CD4-positive, CD25-positive, alpha-beta regulatory T cell (primary cell): ENCODE measurements at regions not wholly inside any gene's neighbourhood (a gene's known extent, or its start where the extent isn't known, plus 50 kb on each side); places are given as distances from the start of the nearest gene placed in this dataset.
"Not testable (repeated sequence)": the region's sequence is repeated elsewhere in the genome, so short reads cannot be mapped to it uniquely, and the experiment has no call there.

ENCODE experiments used
- ATAC-seq, 2 donors: fragments of 150-1000 bp; cut with Tn5 transposase; one replicate each; pipeline ENCODE4 v1.10.0; 2021; ENCODE audit warnings: low read depth in 2 of 2, moderate number of reproducible peaks in 2 of 2, moderate library complexity in 1 of 2
- DNase-seq, 3 donors: peaks; one replicate each; pipeline versions ENCODE4 v3.0.0 to v3.0.0-alpha.2; 2012 to 2022; ENCODE audit warnings: mixed read lengths in 1 of 3
- H3K27ac ChIP-seq: one replicate; pipeline ENCODE4 v1.7.0; 2013; ENCODE audit warnings: mild to moderate bottlenecking, low read length; ENCODE audit not compliant: insufficient read depth, poor library complexity, severe bottlenecking
- H3K27me3 ChIP-seq: one replicate; pipeline ENCODE4 v1.7.0; 2013; ENCODE audit warnings: low read length; ENCODE audit not compliant: control insufficient read depth, insufficient read depth
- H3K36me3 ChIP-seq: one replicate; pipeline ENCODE4 v1.7.0; 2013; ENCODE audit warnings: mild to moderate bottlenecking, low read length, moderate library complexity; ENCODE audit not compliant: control insufficient read depth, insufficient read depth
- H3K4me1 ChIP-seq: 2 replicates; pipeline ENCODE4 v1.7.0; 2013; ENCODE audit warnings: mild to moderate bottlenecking, low read length; ENCODE audit not compliant: insufficient read depth, control insufficient read depth, poor library complexity, severe bottlenecking
- H3K4me3 ChIP-seq: one replicate; pipeline ENCODE4 v1.7.0; 2013; ENCODE audit warnings: low read depth, mild to moderate bottlenecking, low read length, moderate library complexity
- H3K9me3 ChIP-seq, 2 experiments: 1 replicate in 1 of 2; 2 replicates in 1 of 2; pipeline ENCODE4 v1.7.0; 2013; ENCODE audit warnings: low read length in 2 of 2, mild to moderate bottlenecking in 1 of 2, moderate library complexity in 1 of 2; ENCODE audit not compliant: control insufficient read depth in 2 of 2
- H3K27ac Mint-ChIP-seq, 3 donors: one replicate each; pipeline ENCODE4 v1.8.0; 2020 to 2022; ENCODE audit warnings: mild to moderate bottlenecking in 3 of 3, mixed read lengths in 3 of 3, moderate library complexity in 2 of 3
- H3K27me3 Mint-ChIP-seq: one replicate; pipeline ENCODE4 v1.8.0; 2022; ENCODE audit warnings: mild to moderate bottlenecking, mixed read lengths
- H3K36me3 Mint-ChIP-seq: one replicate; pipeline ENCODE4 v1.8.0; 2020; ENCODE audit warnings: mixed read lengths
- H3K4me1 Mint-ChIP-seq, 4 donors: one replicate each; pipeline ENCODE4 v1.8.0; 2020 to 2022; ENCODE audit warnings: mixed read lengths in 4 of 4, mild to moderate bottlenecking in 1 of 4
- H3K4me3 Mint-ChIP-seq, 4 donors: one replicate each; pipeline ENCODE4 v1.8.0; 2020 to 2022; ENCODE audit warnings: mild to moderate bottlenecking in 4 of 4, mixed read lengths in 4 of 4, moderate library complexity in 3 of 4
- H3K9me3 Mint-ChIP-seq, 7 donors: one replicate each; pipeline ENCODE4 v1.8.0; 2020 to 2022; ENCODE audit warnings: mixed read lengths in 7 of 7, mild to moderate bottlenecking in 3 of 7, moderate library complexity in 2 of 7

DNA sequence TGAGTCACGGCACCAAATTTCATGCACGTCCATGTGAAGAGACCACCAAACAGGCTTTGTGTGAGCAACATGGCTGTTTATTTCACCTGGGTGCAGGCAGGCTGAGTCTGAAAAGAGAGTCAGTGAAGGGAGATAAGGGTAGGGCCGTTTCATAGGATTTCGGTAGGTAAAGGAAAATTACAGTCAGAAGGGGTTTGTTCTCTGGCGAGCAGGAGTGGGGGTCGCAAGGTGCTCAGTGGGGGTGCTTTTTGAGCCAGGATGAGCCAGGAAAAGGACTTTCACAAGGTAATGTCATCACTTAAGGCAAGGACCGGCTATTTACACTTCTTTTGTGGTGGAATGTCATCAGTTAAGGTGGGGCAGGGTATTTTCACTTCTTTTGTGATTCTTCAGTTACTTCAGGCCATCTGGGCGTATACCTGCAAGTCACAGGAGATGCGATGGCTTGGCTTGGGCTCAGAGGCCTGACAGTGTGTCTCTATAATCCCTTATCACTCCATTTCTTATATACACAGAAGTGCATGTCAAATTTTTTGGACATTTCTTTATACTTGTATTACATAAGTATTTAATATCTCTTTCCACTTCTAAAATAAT lies 870.3 kb downstream of the TBL1XR1 start:
- H3K27ac Mint-ChIP-seq, DNase-seq, H3K36me3 ChIP-seq, H3K27ac ChIP-seq, H3K4me3 ChIP-seq, H3K4me3 Mint-ChIP-seq, H3K9me3 ChIP-seq, ATAC-seq, H3K27me3 Mint-ChIP-seq, H3K36me3 Mint-ChIP-seq, H3K27me3 ChIP-seq, H3K4me1 ChIP-seq, H3K4me1 Mint-ChIP-seq: not testable (repeated sequence)
- peaks cover 4 to 11% (median 4%) of the 10 kb centered on the region in 7 donors for H3K9me3 Mint-ChIP-seq

DNA sequence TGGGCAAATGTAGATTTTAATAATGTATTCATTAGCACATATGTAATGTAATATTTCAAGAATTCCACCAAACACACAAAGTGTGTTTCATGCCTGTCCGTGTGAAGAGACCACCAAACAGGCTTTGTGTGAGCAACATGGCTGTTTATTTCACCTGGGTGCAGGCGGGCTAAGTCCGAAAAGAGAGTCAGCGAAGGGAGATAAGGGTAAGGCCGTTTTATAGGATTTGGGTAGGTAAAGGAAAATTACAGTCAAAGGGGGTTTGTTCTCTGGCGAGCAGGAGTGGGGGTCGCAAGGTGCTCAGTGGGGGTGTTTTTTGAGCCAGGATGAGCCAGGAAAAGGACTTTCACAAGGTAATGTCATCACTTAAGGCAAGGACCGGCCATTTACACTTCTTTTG lies 875.8 kb downstream of the TBL1XR1 start:
- H3K27me3 Mint-ChIP-seq, H3K27me3 ChIP-seq, H3K27ac Mint-ChIP-seq, H3K4me1 Mint-ChIP-seq, ATAC-seq, DNase-seq, H3K4me1 ChIP-seq, H3K27ac ChIP-seq, H3K9me3 ChIP-seq, H3K4me3 ChIP-seq, H3K36me3 Mint-ChIP-seq, H3K36me3 ChIP-seq, H3K4me3 Mint-ChIP-seq: not testable (repeated sequence)
- peaks cover 4 to 13% (median 9%) of the 10 kb centered on the region in 7 donors for H3K9me3 Mint-ChIP-seq

DNA sequence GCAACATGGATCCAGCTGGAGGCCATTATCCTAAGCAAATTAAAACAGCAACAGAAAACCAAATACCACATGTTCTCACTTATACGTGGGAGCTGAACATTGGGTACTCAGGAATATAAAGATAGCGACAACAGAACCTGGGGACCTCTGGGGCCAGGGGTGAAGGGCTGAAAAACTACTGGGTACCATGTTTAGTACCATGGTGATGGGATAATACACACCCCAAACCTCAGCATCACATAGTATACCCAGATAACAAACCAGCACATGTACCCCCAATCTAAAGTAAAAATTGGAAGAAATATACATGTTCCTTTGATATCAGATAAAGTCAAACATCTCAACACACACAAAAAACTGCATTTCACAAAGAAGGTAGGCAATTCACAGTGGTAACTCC lies 876.2 kb downstream of the TBL1XR1 start:
- Mint-ChIP-seq H3K27ac (peak overlapping the region in 1 of 3 donors; percentile 32), H3K4me3 (no peak overlapping the region), H3K4me1 (no peaks in the 10 kb centered on the region), H3K9me3 (peaks cover 4 to 13% (median 9%) of the 10 kb centered on the region in 7 donors), H3K36me3 (no peaks in the 10 kb centered on the region), H3K27me3 (no peaks in the 10 kb centered on the region)
- Histone ChIP-seq H3K36me3 (no peaks in the 10 kb centered on the region), H3K4me1 (no peaks in the 10 kb centered on the region), H3K27ac (no peak overlapping the region), H3K27me3 (no peaks in the 10 kb centered on the region), H3K4me3 (no peak overlapping the region), H3K9me3 (no peaks in the 10 kb centered on the region)
- ATAC-seq (no peak), DNase-seq (no peak)

DNA sequence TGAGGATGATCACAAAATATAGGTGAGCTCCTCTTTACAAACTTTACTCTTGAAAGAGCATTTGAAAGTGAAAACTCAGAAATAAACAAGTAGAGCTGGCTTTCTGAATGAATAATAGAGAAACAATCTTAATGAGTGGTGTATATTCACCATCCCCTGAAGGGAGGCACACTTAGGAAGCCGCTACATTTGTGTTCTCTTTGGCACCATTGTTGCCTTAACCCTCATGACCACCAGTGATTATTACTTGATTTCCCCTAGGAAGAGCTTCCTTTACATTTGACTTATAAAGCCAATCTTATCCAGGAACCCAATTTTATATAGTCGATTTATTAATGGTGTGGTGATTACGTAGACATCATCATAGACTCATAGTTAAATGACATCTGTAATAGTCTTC lies 883.9 kb downstream of the TBL1XR1 start:
- no peaks in the 10 kb centered on the region for H3K4me1 ChIP-seq
- ATAC-seq (no peak), DNase-seq (no peak)
- H3K36me3 ChIP-seq, result no peaks in the 10 kb centered on the region
- Mint-ChIP-seq H3K9me3 (peaks cover 0 to 5% (median 2%) of the 10 kb centered on the region in 7 donors), H3K4me3 (no peak overlapping the region), H3K27me3 (no peaks in the 10 kb centered on the region), H3K4me1 (no peaks in the 10 kb centered on the region), H3K36me3 (no peaks in the 10 kb centered on the region), H3K27ac (no peak overlapping the region)
- no peaks in the 10 kb centered on the region for H3K27me3 ChIP-seq
- no peak overlapping the region for H3K27ac ChIP-seq
- no peak overlapping the region for H3K4me3 ChIP-seq
- H3K9me3 ChIP-seq, result no peaks in the 10 kb centered on the region

DNA sequence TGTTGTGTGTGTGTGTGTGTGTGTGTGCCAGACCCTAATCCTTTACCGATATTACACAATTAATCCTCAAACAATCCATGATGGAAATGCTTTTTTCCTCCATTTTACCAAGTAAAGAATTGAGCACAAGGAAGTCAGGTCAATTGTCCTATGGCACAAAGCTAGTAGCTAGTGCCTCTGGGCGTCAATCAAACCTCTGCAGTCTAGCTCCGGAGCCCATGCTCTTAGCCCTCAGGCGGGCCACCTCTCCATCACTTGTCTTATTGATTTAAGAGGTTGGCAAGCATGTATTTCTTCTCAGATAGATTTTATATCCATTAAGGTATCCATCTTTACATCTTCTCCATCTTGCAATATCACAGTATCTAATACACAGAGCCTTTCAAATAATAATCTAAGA lies 886.6 kb downstream of the TBL1XR1 start:
- ATAC-seq (no peak), DNase-seq (no peak)
- no peaks in the 10 kb centered on the region for H3K4me1 ChIP-seq
- no peak overlapping the region for H3K4me3 Mint-ChIP-seq
- H3K27ac Mint-ChIP-seq, result no peak overlapping the region
- H3K27me3 Mint-ChIP-seq, result no peaks in the 10 kb centered on the region
- H3K9me3 Mint-ChIP-seq, result peaks cover 0 to 6% (median 2%) of the 10 kb centered on the region in 7 donors
- no peaks in the 10 kb centered on the region for H3K9me3 ChIP-seq
- no peaks in the 10 kb centered on the region for H3K27me3 ChIP-seq
- no peaks in the 10 kb centered on the region for H3K36me3 Mint-ChIP-seq
- H3K4me1 Mint-ChIP-seq, result no peaks in the 10 kb centered on the region
- no peak overlapping the region for H3K4me3 ChIP-seq
- H3K36me3 ChIP-seq, result no peaks in the 10 kb centered on the region
- no peak overlapping the region for H3K27ac ChIP-seq

DNA sequence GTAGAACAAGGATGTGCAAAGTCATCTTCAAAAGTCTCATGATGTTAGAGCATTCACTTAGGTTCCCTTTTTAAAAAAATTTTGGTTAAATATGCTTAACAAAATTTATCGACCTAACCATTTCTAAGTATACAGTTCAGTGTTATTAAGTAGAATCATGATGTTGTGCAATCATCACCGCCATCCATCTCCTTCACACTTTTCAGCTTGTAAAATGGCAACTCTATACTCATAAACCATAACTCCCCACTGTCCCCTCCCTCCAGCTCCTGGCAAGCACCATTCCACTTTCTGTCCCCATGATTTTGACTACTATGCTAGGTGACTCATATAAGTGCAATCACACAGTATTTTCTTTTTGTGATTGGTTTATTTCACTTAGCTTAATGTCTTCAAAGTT lies 895.0 kb downstream of the TBL1XR1 start:
- Mint-ChIP-seq H3K36me3 (no peaks in the 10 kb centered on the region), H3K9me3 (peaks cover 0 to 4% (median 0%) of the 10 kb centered on the region in 7 donors), H3K4me1 (no peaks in the 10 kb centered on the region), H3K27me3 (no peaks in the 10 kb centered on the region), H3K4me3 (no peak overlapping the region), H3K27ac (no peak overlapping the region)
- DNase-seq, result no peak
- Histone ChIP-seq H3K27ac (no peak overlapping the region), H3K36me3 (no peaks in the 10 kb centered on the region), H3K9me3 (no peaks in the 10 kb centered on the region), H3K4me3 (no peak overlapping the region), H3K4me1 (no peaks in the 10 kb centered on the region), H3K27me3 (no peaks in the 10 kb centered on the region)
- ATAC-seq, result no peak

DNA sequence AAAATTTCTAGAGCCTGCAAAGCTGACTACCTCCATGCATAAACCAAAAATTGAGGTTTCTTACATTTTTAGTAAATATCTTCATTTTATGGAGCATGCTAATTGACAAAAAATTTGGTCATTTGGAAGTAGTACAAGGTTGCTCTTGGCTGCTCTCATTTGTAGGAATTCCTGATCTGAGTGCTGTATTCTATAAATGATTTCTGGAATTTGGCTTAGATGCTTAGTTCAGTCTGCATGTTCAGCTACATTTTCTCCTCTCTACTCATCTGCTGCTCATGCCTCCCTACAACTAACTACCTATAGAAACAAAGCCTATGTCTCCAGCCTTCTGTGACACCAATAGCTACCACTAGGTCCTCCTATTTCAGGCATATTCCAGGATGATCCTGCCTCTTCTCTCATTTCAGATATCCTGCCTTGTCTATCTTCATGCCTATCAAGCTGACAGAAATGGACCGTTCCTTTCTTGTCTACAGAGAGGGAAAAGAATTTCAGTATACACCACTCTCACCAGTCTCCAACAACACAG lies 901.1 kb downstream of the TBL1XR1 start:
- Histone ChIP-seq H3K36me3 (no peaks in the 10 kb centered on the region), H3K27me3 (no peaks in the 10 kb centered on the region), H3K4me1 (no peaks in the 10 kb centered on the region), H3K4me3 (no peak overlapping the region), H3K9me3 (no peaks in the 10 kb centered on the region), H3K27ac (no peak overlapping the region)
- ATAC-seq (no peak), DNase-seq (no peak)
- no peaks in the 10 kb centered on the region for H3K27me3 Mint-ChIP-seq
- peaks cover 0 to 14% (median 4%) of the 10 kb centered on the region in 7 donors for H3K9me3 Mint-ChIP-seq
- no peak overlapping the region for H3K27ac Mint-ChIP-seq
- H3K36me3 Mint-ChIP-seq, result no peaks in the 10 kb centered on the region
- no peak overlapping the region for H3K4me3 Mint-ChIP-seq
- H3K4me1 Mint-ChIP-seq, result no peaks in the 10 kb centered on the region

DNA sequence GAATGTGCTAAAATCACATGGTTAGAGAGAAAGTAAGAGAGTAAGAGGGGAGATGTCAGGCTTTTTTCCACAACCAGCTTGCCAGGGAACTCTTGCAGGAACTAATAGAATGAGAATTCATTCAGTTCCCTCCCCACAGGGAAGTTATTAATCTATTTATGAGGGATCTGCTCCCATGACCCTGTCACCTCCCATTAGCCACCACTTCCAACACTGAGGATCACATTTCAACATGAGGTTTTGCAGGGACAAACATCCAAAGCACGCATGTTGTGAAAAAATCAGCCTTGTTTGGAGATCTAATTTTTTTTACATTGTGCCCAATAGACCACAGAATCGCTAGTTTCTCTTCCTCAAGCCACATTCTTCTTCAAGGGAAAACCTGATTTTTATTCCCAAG lies 904.0 kb downstream of the TBL1XR1 start:
- ATAC-seq, result no peak
- no peak overlapping the region for H3K27ac ChIP-seq
- peaks cover 0 to 14% (median 4%) of the 10 kb centered on the region in 7 donors for H3K9me3 Mint-ChIP-seq
- H3K4me3 ChIP-seq, result no peak overlapping the region
- H3K27ac Mint-ChIP-seq, result no peak overlapping the region
- H3K9me3 ChIP-seq, result no peaks in the 10 kb centered on the region
- no peaks in the 10 kb centered on the region for H3K4me1 ChIP-seq
- no peak for DNase-seq
- H3K4me1 Mint-ChIP-seq, result no peaks in the 10 kb centered on the region
- no peaks in the 10 kb centered on the region for H3K36me3 Mint-ChIP-seq
- no peaks in the 10 kb centered on the region for H3K27me3 ChIP-seq
- no peaks in the 10 kb centered on the region for H3K27me3 Mint-ChIP-seq
- no peaks in the 10 kb centered on the region for H3K36me3 ChIP-seq
- no peak overlapping the region for H3K4me3 Mint-ChIP-seq
